ENCODE measurements at regions not wholly inside any gene's neighbourhood (a gene's known extent, or its start where the extent isn't known, plus 50 kb on each side); places are given as distances from the start of the nearest gene placed in this dataset.

- Histone ChIP-seq H3K4me3 (replicated peaks in 1 of 4; ENCODE audit: control extremely low read depth in 1 of 4, insufficient read depth in 1 of 4, low read depth in 3 of 4, low read length in 4 of 4) (no peak overlapping the region), H2AFZ (ENCODE audit: low read length) (no peak overlapping the region), H3K4me1 (ENCODE audit: control insufficient read depth, extremely low read depth, insufficient read depth, low read length) (no peaks in the 10 kb centered on the region), H4K20me1 (ENCODE audit: control insufficient read depth, extremely low read depth, insufficient read depth, low read length) (no peaks in the 10 kb centered on the region), H3K79me2 (ENCODE audit: control insufficient read depth, insufficient read depth, low read length) (no peaks in the 10 kb centered on the region), H3K27me3 (ENCODE audit: control insufficient read depth, insufficient read depth, low read length) (no peaks in the 10 kb centered on the region), H3K9ac (ENCODE audit: insufficient read depth, low read length) (no peak overlapping the region), H3K27ac (ENCODE audit: insufficient read depth, low read length) (no peak overlapping the region), H3K9me3 (ENCODE audit: control insufficient read depth, insufficient read depth, low read depth, low read length) (no peaks in the 10 kb centered on the region), H3K36me3 (ENCODE audit: control insufficient read depth, insufficient read depth, low read length) (no peaks in the 10 kb centered on the region), H3K4me2 (ENCODE audit: extremely low read depth, insufficient read depth, low read length) (no peak overlapping the region)
- peak in 1 of 2 donors; percentile 38 for DNase-seq (ENCODE audit: low read depth in 2 of 2)
- TF ChIP-seq CTCF (conservative IDR thresholded peaks at IDR 0.05 in 1 of 2, IDR thresholded peaks at IDR 0.05 in 1 of 2; ENCODE audit: low read depth in 1 of 2, low read length in 2 of 2), result no peak
- TF ChIP-seq EZH2 (IDR thresholded peaks at IDR 0.05; ENCODE audit: low read length, missing control alignments), result no peak
These were observed 613.5 kb downstream of the LMO4 start for GRCh38 chr1:87942165-87942564.

- DNase-seq (ENCODE audit: low read depth in 2 of 2), result no peak
- Histone ChIP-seq H4K20me1 (ENCODE audit: control insufficient read depth, extremely low read depth, insufficient read depth, low read length) (no peaks in the 10 kb centered on the region), H3K4me1 (ENCODE audit: control insufficient read depth, extremely low read depth, insufficient read depth, low read length) (peaks cover 4% of the 10 kb centered on the region), H3K27me3 (ENCODE audit: control insufficient read depth, insufficient read depth, low read length) (no peaks in the 10 kb centered on the region), H3K4me2 (ENCODE audit: extremely low read depth, insufficient read depth, low read length) (no peak overlapping the region), H3K9ac (ENCODE audit: insufficient read depth, low read length) (no peak overlapping the region), H2AFZ (ENCODE audit: low read length) (no peak overlapping the region), H3K27ac (ENCODE audit: insufficient read depth, low read length) (no peak overlapping the region), H3K36me3 (ENCODE audit: control insufficient read depth, insufficient read depth, low read length) (no peaks in the 10 kb centered on the region), H3K4me3 (replicated peaks in 1 of 4; ENCODE audit: control extremely low read depth in 1 of 4, insufficient read depth in 1 of 4, low read depth in 3 of 4, low read length in 4 of 4) (no peak overlapping the region), H3K79me2 (ENCODE audit: control insufficient read depth, insufficient read depth, low read length) (no peaks in the 10 kb centered on the region), H3K9me3 (ENCODE audit: control insufficient read depth, insufficient read depth, low read depth, low read length) (no peaks in the 10 kb centered on the region)
- TF ChIP-seq CTCF (conservative IDR thresholded peaks at IDR 0.05 in 1 of 2, IDR thresholded peaks at IDR 0.05 in 1 of 2; ENCODE audit: low read depth in 1 of 2, low read length in 2 of 2) (no peak), EZH2 (IDR thresholded peaks at IDR 0.05; ENCODE audit: low read length, missing control alignments) (no peak)
These were observed 621.0 kb downstream of the LMO4 start for GRCh38 chr1:87949711-87950110.

- Histone ChIP-seq H3K9ac (ENCODE audit: insufficient read depth, low read length) (no peak overlapping the region), H2AFZ (ENCODE audit: low read length) (no peak overlapping the region), H3K36me3 (ENCODE audit: control insufficient read depth, insufficient read depth, low read length) (no peaks in the 10 kb centered on the region), H3K27ac (ENCODE audit: insufficient read depth, low read length) (no peak overlapping the region), H4K20me1 (ENCODE audit: control insufficient read depth, extremely low read depth, insufficient read depth, low read length) (no peaks in the 10 kb centered on the region), H3K4me2 (ENCODE audit: extremely low read depth, insufficient read depth, low read length) (no peak overlapping the region), H3K4me3 (replicated peaks in 1 of 4; ENCODE audit: control extremely low read depth in 1 of 4, insufficient read depth in 1 of 4, low read depth in 3 of 4, low read length in 4 of 4) (no peak overlapping the region), H3K27me3 (ENCODE audit: control insufficient read depth, insufficient read depth, low read length) (no peaks in the 10 kb centered on the region), H3K4me1 (ENCODE audit: control insufficient read depth, extremely low read depth, insufficient read depth, low read length) (peaks cover 4% of the 10 kb centered on the region), H3K79me2 (ENCODE audit: control insufficient read depth, insufficient read depth, low read length) (no peaks in the 10 kb centered on the region), H3K9me3 (ENCODE audit: control insufficient read depth, insufficient read depth, low read depth, low read length) (no peaks in the 10 kb centered on the region)
- DNase-seq (ENCODE audit: low read depth in 2 of 2), result no peak
- no peak for TF ChIP-seq EZH2 (IDR thresholded peaks at IDR 0.05; ENCODE audit: low read length, missing control alignments)
- TF ChIP-seq CTCF (conservative IDR thresholded peaks at IDR 0.05 in 1 of 2, IDR thresholded peaks at IDR 0.05 in 1 of 2; ENCODE audit: low read depth in 1 of 2, low read length in 2 of 2), result no peak
These were observed 621.7 kb downstream of the LMO4 start for GRCh38 chr1:87950369-87950768.

Data from fibroblast of lung (primary cell).